ENCODE measurements at regions not wholly inside any gene's neighbourhood (a gene's known extent, or its start where the extent isn't known, plus 50 kb on each side); places are given as distances from the start of the nearest gene placed in this dataset.

DNA sequence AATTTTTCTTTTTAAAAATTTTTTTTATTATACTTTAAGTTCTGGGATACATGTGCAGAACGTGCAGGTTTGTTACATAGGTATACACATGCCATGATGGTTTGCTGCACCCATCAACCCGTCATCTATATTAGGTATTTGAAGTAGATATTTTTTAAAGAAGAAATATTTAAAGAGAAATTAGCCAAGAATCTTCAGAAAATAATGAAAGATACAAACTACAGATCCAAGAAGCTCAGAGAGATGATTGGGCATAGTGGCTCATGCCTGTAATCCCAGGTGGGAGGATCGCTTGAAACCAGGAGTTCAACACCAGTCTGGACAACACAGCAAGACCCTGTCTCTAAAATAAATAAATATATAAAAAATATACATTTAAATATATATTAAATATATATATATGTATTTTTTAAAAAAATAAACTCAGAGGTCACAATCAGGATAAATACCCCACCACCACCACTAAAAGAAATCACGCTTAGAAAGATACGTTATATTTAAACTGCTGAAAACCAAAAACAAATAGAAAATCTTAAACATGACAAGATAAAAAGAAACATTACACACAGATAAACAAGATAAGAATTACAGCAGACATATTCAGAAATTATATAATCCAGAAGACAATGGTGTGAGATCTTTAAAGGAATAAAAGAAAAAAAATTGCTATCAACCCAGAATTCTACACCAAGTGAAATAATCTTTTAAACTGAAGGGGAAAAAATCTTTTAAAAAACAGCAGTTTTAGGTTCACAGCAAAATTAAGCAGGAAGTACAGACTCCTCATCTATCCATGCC is 57.5 kb downstream of the CSF2 start:
- no peaks in the 10 kb centered on the region for H3K36me3 ChIP-seq (replicated peaks; ENCODE audit: low read depth, low read length)
- no peak overlapping the region for H3K4me2 ChIP-seq (ENCODE audit: low read length)
- no peaks in the 10 kb centered on the region for H3K79me2 ChIP-seq (ENCODE audit: low read length)
- H3K4me1 ChIP-seq (ENCODE audit: low read length): no peaks in the 10 kb centered on the region
- no peak overlapping the region for H2AFZ ChIP-seq (ENCODE audit: low read depth, low read length)
- no peaks in the 10 kb centered on the region for H4K20me1 ChIP-seq (ENCODE audit: insufficient read depth, low read length)
- no peak overlapping the region for H3K4me3 ChIP-seq (ENCODE audit: low read length)
- H3K9ac ChIP-seq (ENCODE audit: low read length): no peak overlapping the region
- no peaks in the 10 kb centered on the region for H3K9me3 ChIP-seq (ENCODE audit: insufficient read depth, low read length)
- no peaks in the 10 kb centered on the region; the same call in 1 of the 2 replicates for H3K27me3 ChIP-seq (ENCODE audit: low read depth, low read length)
- TF ChIP-seq EZH2phosphoT487 (IDR thresholded peaks at IDR 0.05; ENCODE audit: low read depth): no peak
- TF ChIP-seq, protein P1, sequence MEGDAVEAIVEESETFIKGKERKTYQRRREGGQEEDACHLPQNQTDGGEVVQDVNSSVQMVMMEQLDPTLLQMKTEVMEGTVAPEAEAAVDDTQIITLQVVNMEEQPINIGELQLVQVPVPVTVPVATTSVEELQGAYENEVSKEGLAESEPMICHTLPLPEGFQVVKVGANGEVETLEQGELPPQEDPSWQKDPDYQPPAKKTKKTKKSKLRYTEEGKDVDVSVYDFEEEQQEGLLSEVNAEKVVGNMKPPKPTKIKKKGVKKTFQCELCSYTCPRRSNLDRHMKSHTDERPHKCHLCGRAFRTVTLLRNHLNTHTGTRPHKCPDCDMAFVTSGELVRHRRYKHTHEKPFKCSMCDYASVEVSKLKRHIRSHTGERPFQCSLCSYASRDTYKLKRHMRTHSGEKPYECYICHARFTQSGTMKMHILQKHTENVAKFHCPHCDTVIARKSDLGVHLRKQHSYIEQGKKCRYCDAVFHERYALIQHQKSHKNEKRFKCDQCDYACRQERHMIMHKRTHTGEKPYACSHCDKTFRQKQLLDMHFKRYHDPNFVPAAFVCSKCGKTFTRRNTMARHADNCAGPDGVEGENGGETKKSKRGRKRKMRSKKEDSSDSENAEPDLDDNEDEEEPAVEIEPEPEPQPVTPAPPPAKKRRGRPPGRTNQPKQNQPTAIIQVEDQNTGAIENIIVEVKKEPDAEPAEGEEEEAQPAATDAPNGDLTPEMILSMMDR (IDR thresholded peaks at IDR 0.05; ENCODE audit: low read depth, low read length): no peak
- H3K27ac ChIP-seq (ENCODE audit: low read length): no peak overlapping the region

DNA sequence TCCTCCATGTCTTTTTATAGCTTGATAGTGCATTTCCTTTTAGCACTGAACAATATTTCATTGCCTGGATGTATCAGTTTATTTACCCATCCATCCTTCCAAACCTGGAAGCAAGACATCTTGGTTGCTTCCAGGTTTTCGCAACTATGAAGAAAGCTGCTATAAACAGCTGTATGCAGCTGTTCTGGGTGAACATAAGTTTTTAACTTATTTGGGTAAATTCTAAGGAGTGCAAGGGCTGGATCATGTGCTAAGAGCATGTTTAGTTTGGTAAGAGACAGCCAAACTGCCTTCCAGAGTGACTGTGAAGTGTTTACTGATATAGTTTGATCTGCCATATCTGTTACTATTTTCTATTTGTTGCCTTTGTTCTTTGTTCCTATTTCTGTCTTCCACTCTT is 58.5 kb downstream of the CSF2 start:
- no peak overlapping the region for H3K4me3 ChIP-seq (ENCODE audit: low read length)
- H3K4me2 ChIP-seq (ENCODE audit: low read length): no peak overlapping the region
- H3K27me3 ChIP-seq (ENCODE audit: low read depth, low read length): no peaks in the 10 kb centered on the region; the same call in 1 of the 2 replicates
- H3K9me3 ChIP-seq (ENCODE audit: insufficient read depth, low read length): no peaks in the 10 kb centered on the region
- no peaks in the 10 kb centered on the region for H4K20me1 ChIP-seq (ENCODE audit: insufficient read depth, low read length)
- TF ChIP-seq, protein P1 (IDR thresholded peaks at IDR 0.05; ENCODE audit: low read depth, low read length): no peak
- TF ChIP-seq EZH2phosphoT487 (IDR thresholded peaks at IDR 0.05; ENCODE audit: low read depth): no peak
- no peaks in the 10 kb centered on the region for H3K36me3 ChIP-seq (replicated peaks; ENCODE audit: low read depth, low read length)
- no peaks in the 10 kb centered on the region for H3K79me2 ChIP-seq (ENCODE audit: low read length)
- no peaks in the 10 kb centered on the region for H3K4me1 ChIP-seq (ENCODE audit: low read length)
- H3K9ac ChIP-seq (ENCODE audit: low read length): no peak overlapping the region
- no peak overlapping the region for H2AFZ ChIP-seq (ENCODE audit: low read depth, low read length)
- H3K27ac ChIP-seq (ENCODE audit: low read length): no peak overlapping the region

DNA sequence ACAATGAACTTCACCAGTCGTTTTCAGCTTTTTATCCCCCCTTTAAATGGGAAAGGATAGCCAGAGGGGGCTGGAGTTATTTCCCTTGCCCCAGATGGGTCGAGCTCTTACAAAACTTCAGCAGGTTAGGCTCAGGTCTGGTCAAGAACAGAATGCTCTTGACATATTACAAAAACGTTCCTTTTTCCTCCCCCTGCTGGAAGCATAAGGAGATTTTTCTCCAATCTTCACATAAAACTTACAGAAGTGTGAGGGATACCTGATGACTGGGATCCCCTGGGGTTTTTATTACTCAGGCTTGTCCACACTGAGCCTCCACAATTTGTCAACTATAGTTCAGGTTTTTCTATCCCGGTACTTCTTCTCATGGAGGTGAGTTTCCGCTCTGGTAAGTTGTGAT is 60.8 kb downstream of the CSF2 start:
- no peaks in the 10 kb centered on the region; the same call in 1 of the 2 replicates for H3K27me3 ChIP-seq (ENCODE audit: low read depth, low read length)
- no peaks in the 10 kb centered on the region for H3K79me2 ChIP-seq (ENCODE audit: low read length)
- H3K9me3 ChIP-seq (ENCODE audit: insufficient read depth, low read length): no peaks in the 10 kb centered on the region
- no peaks in the 10 kb centered on the region for H3K4me1 ChIP-seq (ENCODE audit: low read length)
- no peak overlapping the region for H3K27ac ChIP-seq (ENCODE audit: low read length)
- no peak overlapping the region for H2AFZ ChIP-seq (ENCODE audit: low read depth, low read length)
- no peak for TF ChIP-seq EZH2phosphoT487 (IDR thresholded peaks at IDR 0.05; ENCODE audit: low read depth)
- TF ChIP-seq, protein P1 (IDR thresholded peaks at IDR 0.05; ENCODE audit: low read depth, low read length): peak; percentile 24; the same call in 1 of the 2 replicates
- no peak overlapping the region for H3K4me2 ChIP-seq (ENCODE audit: low read length)
- no peak overlapping the region for H3K4me3 ChIP-seq (ENCODE audit: low read length)
- H3K9ac ChIP-seq (ENCODE audit: low read length): no peak overlapping the region
- H3K36me3 ChIP-seq (replicated peaks; ENCODE audit: low read depth, low read length): no peaks in the 10 kb centered on the region
- no peaks in the 10 kb centered on the region for H4K20me1 ChIP-seq (ENCODE audit: insufficient read depth, low read length)

DNA sequence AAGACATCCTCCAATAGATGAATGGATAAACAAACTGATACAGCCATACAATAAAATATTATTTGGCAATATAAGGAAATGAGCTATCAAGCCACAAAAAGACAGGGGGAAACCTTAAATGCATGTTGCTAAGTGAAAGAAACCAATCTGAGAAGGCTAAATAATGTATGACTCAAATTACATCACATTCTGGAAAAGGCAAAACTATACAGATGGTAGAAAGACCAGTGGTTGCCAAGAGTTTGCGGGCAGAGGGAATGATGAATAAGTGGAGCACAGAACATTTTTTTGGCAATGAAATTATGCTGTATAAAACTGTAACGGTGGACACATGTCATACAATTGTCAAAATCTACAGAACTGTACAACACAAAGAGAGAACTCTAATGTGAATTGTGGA is 63.3 kb downstream of the CSF2 start:
- TF ChIP-seq, protein P1 (IDR thresholded peaks at IDR 0.05; ENCODE audit: low read depth, low read length): no peak
- TF ChIP-seq EZH2phosphoT487 (IDR thresholded peaks at IDR 0.05; ENCODE audit: low read depth): no peak
- Histone ChIP-seq H3K4me1 (ENCODE audit: low read length) (no peaks in the 10 kb centered on the region), H3K27ac (ENCODE audit: low read length) (no peak overlapping the region)

More for the DNA sequence above, 63.3 kb downstream of the CSF2 start:
- Histone ChIP-seq H3K4me3 (ENCODE audit: low read length) (no peak overlapping the region), H2AFZ (ENCODE audit: low read depth, low read length) (no peak overlapping the region), H3K9ac (ENCODE audit: low read length) (no peak overlapping the region), H4K20me1 (ENCODE audit: insufficient read depth, low read length) (no peaks in the 10 kb centered on the region), H3K9me3 (ENCODE audit: insufficient read depth, low read length) (no peaks in the 10 kb centered on the region), H3K36me3 (replicated peaks; ENCODE audit: low read depth, low read length) (no peaks in the 10 kb centered on the region), H3K27me3 (ENCODE audit: low read depth, low read length) (no peaks in the 10 kb centered on the region; the same call in 1 of the 2 replicates), H3K4me2 (ENCODE audit: low read length) (no peak overlapping the region), H3K79me2 (ENCODE audit: low read length) (no peaks in the 10 kb centered on the region)
